ENCODE measurements at regions not wholly inside any gene's neighbourhood (a gene's known extent, or its start where the extent isn't known, plus 50 kb on each side); places are given as distances from the start of the nearest gene placed in this dataset.

GRCh38 chr15:46354443-46354842 is 719.6 kb downstream of the SQOR start:
- TF ChIP-seq CTCF (IDR thresholded peaks at IDR 0.05) (no peak), ZC3H11A (IDR thresholded peaks at IDR 0.05) (no peak), BCL3 (IDR thresholded peaks at IDR 0.05) (no peak), POLR2A (IDR thresholded peaks at IDR 0.05; ENCODE audit: low read length) (no peak), RAD21 (conservative IDR thresholded peaks at IDR 0.05 in 1 of 2, IDR thresholded peaks at IDR 0.05 in 1 of 2) (no peak), RFX5 (IDR thresholded peaks at IDR 0.05) (no peak), REST (IDR thresholded peaks at IDR 0.05) (no peak), MAX (IDR thresholded peaks at IDR 0.05) (no peak), EP300 (IDR thresholded peaks at IDR 0.05) (no peak), CBX8 (IDR thresholded peaks at IDR 0.05) (no peak), CHD4 (IDR thresholded peaks at IDR 0.05; ENCODE audit: borderline replicate concordance) (no peak), SREBF2 (IDR thresholded peaks at IDR 0.05) (no peak), ELK1 (IDR thresholded peaks at IDR 0.05; ENCODE audit: low read depth, low read length) (no peak), E2F6 (IDR thresholded peaks at IDR 0.05; ENCODE audit: borderline replicate concordance, low read depth) (no peak)

All from A549 (cell line).